SK-N-SH treated with all-trans-retinoic acid at 6 μM for 48 hours (cell line): ENCODE measurements at regions not wholly inside any gene's neighbourhood (a gene's known extent, or its start where the extent isn't known, plus 50 kb on each side); places are given as distances from the start of the nearest gene placed in this dataset.

Experiments used
- ATAC-seq: fragments of 200-7000 bp; cut with Tn5 transposase; 3 replicates; pipeline ENCODE4 v1.9.1; 2020; ENCODE audit warnings: mild to moderate bottlenecking, moderate library complexity
- ARNTL ChIP-seq: fragments of 450-650 bp; formaldehyde crosslinking; IDR thresholded peaks from 2 replicates; pipeline ENCODE4 v1.5.0; 2020; ENCODE audit warnings: low read depth, mild to moderate bottlenecking, moderate library complexity, borderline replicate concordance
- BACH2 ChIP-seq: fragments of 250-450 bp; sonication (Bioruptor Pico); IDR thresholded peaks from 2 replicates; pipeline ENCODE4 v1.9.0; 2021; ENCODE audit warnings: mild to moderate bottlenecking, borderline replicate concordance
- CSDC2 ChIP-seq: fragments of 250-450 bp; sonication (Bioruptor Pico); IDR thresholded peaks from 2 replicates; pipeline ENCODE4 v1.5.0; 2020; ENCODE audit warnings: mild to moderate bottlenecking, moderate library complexity
- ESRRG ChIP-seq: fragments of 250-450 bp; sonication (Bioruptor Pico); IDR thresholded peaks from 2 replicates; pipeline ENCODE4 v1.6.1; 2021; ENCODE audit warnings: mild to moderate bottlenecking
- GLIS3 ChIP-seq: fragments of 250-450 bp; sonication (Bioruptor Pico); IDR thresholded peaks from 2 replicates; pipeline ENCODE4 v1.5.0; 2020; ENCODE audit warnings: mild to moderate bottlenecking, moderate library complexity
- ISL1 ChIP-seq: fragments of 250-450 bp; sonication (Bioruptor Pico); IDR thresholded peaks from 2 replicates; pipeline ENCODE4 v2.1.2; 2022; ENCODE audit warnings: mild to moderate bottlenecking, moderate library complexity
- OSR1 ChIP-seq: fragments of 250-450 bp; sonication (Bioruptor Pico); IDR thresholded peaks from 2 replicates; pipeline ENCODE4 v1.8.0; 2022; ENCODE audit warnings: moderate library complexity, mild to moderate bottlenecking, inconsistent platforms
- PPARA ChIP-seq: fragments of 250-450 bp; sonication (Bioruptor Pico); IDR thresholded peaks from 2 replicates; pipeline ENCODE4 v1.5.0; 2020; ENCODE audit warnings: mild to moderate bottlenecking, borderline replicate concordance
- RARB ChIP-seq: fragments of 250-450 bp; sonication (Bioruptor Pico); IDR thresholded peaks from 2 replicates; pipeline ENCODE4 v1.8.0; 2021; ENCODE audit warnings: mild to moderate bottlenecking, moderate library complexity
- SNAI2 ChIP-seq: fragments of 250-450 bp; sonication (Bioruptor Pico); IDR thresholded peaks from 2 replicates; pipeline ENCODE4 v1.5.0; 2020; ENCODE audit warnings: mild to moderate bottlenecking, moderate library complexity
- TCF4 ChIP-seq: fragments of 250-450 bp; sonication (Bioruptor Pico); IDR thresholded peaks from 2 replicates; pipeline ENCODE4 v1.8.0; 2021; ENCODE audit warnings: mild to moderate bottlenecking, moderate library complexity, borderline replicate concordance
- TOX ChIP-seq: fragments of 250-450 bp; sonication (Bioruptor Pico); IDR thresholded peaks from 2 replicates; pipeline ENCODE4 v1.8.0; 2021; ENCODE audit warnings: mild to moderate bottlenecking, moderate library complexity, borderline replicate concordance
- ZC3H10 ChIP-seq: fragments of 250-450 bp; sonication (Bioruptor Pico); IDR thresholded peaks from 2 replicates; pipeline ENCODE4 v1.5.1; 2021; ENCODE audit warnings: mild to moderate bottlenecking, moderate library complexity
- ZFP3 ChIP-seq: fragments of 250-450 bp; sonication (Bioruptor Pico); IDR thresholded peaks from 2 replicates; pipeline ENCODE4 v1.5.0; 2020; ENCODE audit warnings: mild to moderate bottlenecking, moderate library complexity
- ZFP30 ChIP-seq: fragments of 450-650 bp; formaldehyde crosslinking; IDR thresholded peaks from 2 replicates; pipeline ENCODE4 v1.5.0; 2022; ENCODE audit warnings: mild to moderate bottlenecking, moderate library complexity
- ZNF565 ChIP-seq: fragments of 450-650 bp; formaldehyde crosslinking; conservative IDR thresholded peaks from 2 replicates; pipeline ENCODE4 v1.5.0; 2020; ENCODE audit warnings: low read depth, mild to moderate bottlenecking, moderate library complexity
- ZNF70 ChIP-seq: fragments of 450-650 bp; formaldehyde crosslinking; IDR thresholded peaks from 2 replicates; pipeline ENCODE4 v1.5.0; 2020; ENCODE audit warnings: mild to moderate bottlenecking, moderate library complexity
- ZNF8 ChIP-seq: fragments of 450-650 bp; formaldehyde crosslinking; IDR thresholded peaks from 2 replicates; pipeline ENCODE4 v1.5.0; 2020; ENCODE audit warnings: mild to moderate bottlenecking, moderate library complexity
- TF ChIP-seq, protein P1 (sequence below): fragments of 250-450 bp; sonication (Bioruptor Pico); IDR thresholded peaks from 2 replicates; pipeline ENCODE4 v1.5.0; 2020; ENCODE audit warnings: mild to moderate bottlenecking, moderate library complexity
- TF ChIP-seq, protein P2 (sequence below): fragments of 250-450 bp; sonication (Bioruptor Pico); IDR thresholded peaks from 2 replicates; pipeline ENCODE4 v1.5.1; 2021; ENCODE audit warnings: mild to moderate bottlenecking, moderate library complexity
- TF ChIP-seq, protein P3 (sequence below): fragments of 250-450 bp; sonication (Bioruptor Pico); IDR thresholded peaks from 2 replicates; pipeline ENCODE4 v1.8.0; 2021; ENCODE audit warnings: low read depth, mild to moderate bottlenecking, moderate library complexity, borderline replicate concordance
- TF ChIP-seq, protein P4 (sequence below): fragments of 250-450 bp; sonication (Bioruptor Pico); IDR thresholded peaks from 2 replicates; pipeline ENCODE4 v1.5.1; 2020; ENCODE audit warnings: low read depth, mild to moderate bottlenecking, moderate library complexity
- TF ChIP-seq, protein P5 (sequence below): fragments of 250-450 bp; sonication (Bioruptor Pico); IDR thresholded peaks from 2 replicates; pipeline ENCODE4 v1.8.0; 2020; ENCODE audit warnings: mild to moderate bottlenecking, moderate library complexity, borderline replicate concordance

DNA sequence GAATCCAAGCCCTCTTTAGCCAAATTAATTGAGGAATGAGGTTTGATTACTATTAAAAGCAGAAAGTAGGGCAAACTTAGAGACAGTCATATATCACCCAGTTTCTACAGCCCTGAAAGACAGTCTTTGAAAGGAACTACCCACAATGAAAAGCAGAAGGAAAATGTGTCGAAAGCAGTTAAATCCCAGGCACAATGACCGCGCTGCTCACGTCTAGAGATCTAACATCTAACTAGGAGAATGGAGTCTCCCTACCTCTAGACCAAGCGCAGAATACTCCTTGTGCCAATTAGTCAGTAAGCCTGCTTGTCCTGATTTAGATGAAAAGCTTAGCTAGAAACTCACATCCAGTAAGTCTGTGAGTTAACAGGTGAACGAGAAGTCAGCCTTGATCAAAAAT, 350.0 kb downstream of the FGFR2 start:
- ATAC-seq: no peak
- TF ChIP-seq TCF4 (CRISPR knock-in tag) (no peak), ESRRG (CRISPR knock-in tag) (no peak), RARB (CRISPR knock-in tag) (no peak), ARNTL (no peak), ZNF565 (CRISPR knock-in tag) (no peak), SNAI2 (CRISPR knock-in tag) (no peak), ZC3H10 (CRISPR knock-in tag) (no peak), ZNF8 (CRISPR knock-in tag) (no peak), GLIS3 (CRISPR knock-in tag) (no peak), CSDC2 (CRISPR knock-in tag) (no peak), ISL1 (CRISPR knock-in tag) (no peak), PPARA (no peak), ZFP30 (no peak), ZFP3 (CRISPR knock-in tag) (no peak), TOX (CRISPR knock-in tag) (no peak), OSR1 (CRISPR knock-in tag) (no peak), BACH2 (CRISPR knock-in tag) (no peak)
- TF ChIP-seq, protein P1, sequence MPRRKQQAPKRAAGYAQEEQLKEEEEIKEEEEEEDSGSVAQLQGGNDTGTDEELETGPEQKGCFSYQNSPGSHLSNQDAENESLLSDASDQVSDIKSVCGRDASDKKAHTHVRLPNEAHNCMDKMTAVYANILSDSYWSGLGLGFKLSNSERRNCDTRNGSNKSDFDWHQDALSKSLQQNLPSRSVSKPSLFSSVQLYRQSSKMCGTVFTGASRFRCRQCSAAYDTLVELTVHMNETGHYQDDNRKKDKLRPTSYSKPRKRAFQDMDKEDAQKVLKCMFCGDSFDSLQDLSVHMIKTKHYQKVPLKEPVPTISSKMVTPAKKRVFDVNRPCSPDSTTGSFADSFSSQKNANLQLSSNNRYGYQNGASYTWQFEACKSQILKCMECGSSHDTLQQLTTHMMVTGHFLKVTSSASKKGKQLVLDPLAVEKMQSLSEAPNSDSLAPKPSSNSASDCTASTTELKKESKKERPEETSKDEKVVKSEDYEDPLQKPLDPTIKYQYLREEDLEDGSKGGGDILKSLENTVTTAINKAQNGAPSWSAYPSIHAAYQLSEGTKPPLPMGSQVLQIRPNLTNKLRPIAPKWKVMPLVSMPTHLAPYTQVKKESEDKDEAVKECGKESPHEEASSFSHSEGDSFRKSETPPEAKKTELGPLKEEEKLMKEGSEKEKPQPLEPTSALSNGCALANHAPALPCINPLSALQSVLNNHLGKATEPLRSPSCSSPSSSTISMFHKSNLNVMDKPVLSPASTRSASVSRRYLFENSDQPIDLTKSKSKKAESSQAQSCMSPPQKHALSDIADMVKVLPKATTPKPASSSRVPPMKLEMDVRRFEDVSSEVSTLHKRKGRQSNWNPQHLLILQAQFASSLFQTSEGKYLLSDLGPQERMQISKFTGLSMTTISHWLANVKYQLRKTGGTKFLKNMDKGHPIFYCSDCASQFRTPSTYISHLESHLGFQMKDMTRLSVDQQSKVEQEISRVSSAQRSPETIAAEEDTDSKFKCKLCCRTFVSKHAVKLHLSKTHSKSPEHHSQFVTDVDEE (CRISPR knock-in tag): no peak
- TF ChIP-seq, protein P2, sequence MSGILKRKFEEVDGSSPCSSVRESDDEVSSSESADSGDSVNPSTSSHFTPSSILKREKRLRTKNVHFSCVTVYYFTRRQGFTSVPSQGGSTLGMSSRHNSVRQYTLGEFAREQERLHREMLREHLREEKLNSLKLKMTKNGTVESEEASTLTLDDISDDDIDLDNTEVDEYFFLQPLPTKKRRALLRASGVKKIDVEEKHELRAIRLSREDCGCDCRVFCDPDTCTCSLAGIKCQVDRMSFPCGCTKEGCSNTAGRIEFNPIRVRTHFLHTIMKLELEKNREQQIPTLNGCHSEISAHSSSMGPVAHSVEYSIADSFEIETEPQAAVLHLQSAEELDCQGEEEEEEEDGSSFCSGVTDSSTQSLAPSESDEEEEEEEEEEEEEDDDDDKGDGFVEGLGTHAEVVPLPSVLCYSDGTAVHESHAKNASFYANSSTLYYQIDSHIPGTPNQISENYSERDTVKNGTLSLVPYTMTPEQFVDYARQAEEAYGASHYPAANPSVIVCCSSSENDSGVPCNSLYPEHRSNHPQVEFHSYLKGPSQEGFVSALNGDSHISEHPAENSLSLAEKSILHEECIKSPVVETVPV: no peak
- TF ChIP-seq, protein P3, sequence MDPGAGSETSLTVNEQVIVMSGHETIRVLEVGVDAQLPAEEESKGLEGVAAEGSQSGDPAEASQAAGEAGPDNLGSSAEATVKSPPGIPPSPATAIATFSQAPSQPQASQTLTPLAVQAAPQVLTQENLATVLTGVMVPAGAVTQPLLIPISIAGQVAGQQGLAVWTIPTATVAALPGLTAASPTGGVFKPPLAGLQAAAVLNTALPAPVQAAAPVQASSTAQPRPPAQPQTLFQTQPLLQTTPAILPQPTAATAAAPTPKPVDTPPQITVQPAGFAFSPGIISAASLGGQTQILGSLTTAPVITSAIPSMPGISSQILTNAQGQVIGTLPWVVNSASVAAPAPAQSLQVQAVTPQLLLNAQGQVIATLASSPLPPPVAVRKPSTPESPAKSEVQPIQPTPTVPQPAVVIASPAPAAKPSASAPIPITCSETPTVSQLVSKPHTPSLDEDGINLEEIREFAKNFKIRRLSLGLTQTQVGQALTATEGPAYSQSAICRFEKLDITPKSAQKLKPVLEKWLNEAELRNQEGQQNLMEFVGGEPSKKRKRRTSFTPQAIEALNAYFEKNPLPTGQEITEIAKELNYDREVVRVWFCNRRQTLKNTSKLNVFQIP (CRISPR knock-in tag): no peak

DNA sequence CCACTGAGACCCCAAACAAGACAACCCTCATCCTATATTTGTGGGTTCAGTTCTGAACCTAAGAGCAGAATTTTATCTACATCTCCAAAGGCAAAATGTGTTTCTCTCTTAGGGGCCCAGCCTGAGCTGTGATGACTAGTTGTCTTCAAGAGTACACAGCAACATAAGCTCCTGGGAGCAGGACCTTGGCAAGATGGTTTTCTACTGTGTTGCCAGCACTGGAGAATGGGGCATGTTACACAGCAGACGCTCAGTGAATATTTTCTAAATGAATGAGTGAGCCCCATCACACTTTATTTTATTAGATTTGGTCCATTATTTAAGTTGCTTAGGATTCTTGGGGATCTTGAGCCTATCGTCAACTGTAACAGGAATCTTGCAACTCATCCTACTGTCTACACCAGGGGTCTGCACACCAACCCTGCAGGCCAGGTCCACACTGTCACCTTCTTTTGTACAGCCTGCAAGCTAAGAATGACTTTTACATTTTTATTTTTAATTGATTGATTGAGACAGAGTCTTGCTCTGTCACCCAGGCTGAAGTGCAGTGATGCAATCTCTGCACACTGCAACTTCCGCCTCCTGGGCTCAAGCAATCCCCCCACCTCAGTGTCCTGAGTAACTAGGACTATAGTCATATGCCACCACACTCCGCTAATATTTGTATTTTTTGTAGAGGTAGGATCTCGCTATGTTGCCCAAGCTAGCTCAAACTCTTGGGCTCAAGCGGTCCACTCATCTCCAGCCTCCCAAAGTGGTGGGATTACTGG, 347.1 kb downstream of the FGFR2 start:
- no peak for ATAC-seq
- TF ChIP-seq SNAI2 (CRISPR knock-in tag) (no peak), ARNTL (no peak), PPARA (no peak), CSDC2 (CRISPR knock-in tag) (no peak), GLIS3 (CRISPR knock-in tag) (no peak), ZNF8 (CRISPR knock-in tag) (no peak), OSR1 (CRISPR knock-in tag) (no peak), ZNF565 (CRISPR knock-in tag) (no peak), ISL1 (CRISPR knock-in tag) (no peak), ZNF70 (CRISPR knock-in tag) (no peak), ESRRG (CRISPR knock-in tag) (no peak), TOX (CRISPR knock-in tag) (no peak), BACH2 (CRISPR knock-in tag) (no peak), ZFP30 (no peak), TCF4 (CRISPR knock-in tag) (no peak)
- TF ChIP-seq, protein P4, sequence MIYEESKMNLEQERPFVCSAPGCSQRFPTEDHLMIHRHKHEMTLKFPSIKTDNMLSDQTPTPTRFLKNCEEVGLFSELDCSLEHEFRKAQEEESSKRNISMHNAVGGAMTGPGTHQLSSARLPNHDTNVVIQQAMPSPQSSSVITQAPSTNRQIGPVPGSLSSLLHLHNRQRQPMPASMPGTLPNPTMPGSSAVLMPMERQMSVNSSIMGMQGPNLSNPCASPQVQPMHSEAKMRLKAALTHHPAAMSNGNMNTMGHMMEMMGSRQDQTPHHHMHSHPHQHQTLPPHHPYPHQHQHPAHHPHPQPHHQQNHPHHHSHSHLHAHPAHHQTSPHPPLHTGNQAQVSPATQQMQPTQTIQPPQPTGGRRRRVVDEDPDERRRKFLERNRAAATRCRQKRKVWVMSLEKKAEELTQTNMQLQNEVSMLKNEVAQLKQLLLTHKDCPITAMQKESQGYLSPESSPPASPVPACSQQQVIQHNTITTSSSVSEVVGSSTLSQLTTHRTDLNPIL (CRISPR knock-in tag): no peak
- TF ChIP-seq, protein P1 (CRISPR knock-in tag): no peak
- TF ChIP-seq, protein P5, sequence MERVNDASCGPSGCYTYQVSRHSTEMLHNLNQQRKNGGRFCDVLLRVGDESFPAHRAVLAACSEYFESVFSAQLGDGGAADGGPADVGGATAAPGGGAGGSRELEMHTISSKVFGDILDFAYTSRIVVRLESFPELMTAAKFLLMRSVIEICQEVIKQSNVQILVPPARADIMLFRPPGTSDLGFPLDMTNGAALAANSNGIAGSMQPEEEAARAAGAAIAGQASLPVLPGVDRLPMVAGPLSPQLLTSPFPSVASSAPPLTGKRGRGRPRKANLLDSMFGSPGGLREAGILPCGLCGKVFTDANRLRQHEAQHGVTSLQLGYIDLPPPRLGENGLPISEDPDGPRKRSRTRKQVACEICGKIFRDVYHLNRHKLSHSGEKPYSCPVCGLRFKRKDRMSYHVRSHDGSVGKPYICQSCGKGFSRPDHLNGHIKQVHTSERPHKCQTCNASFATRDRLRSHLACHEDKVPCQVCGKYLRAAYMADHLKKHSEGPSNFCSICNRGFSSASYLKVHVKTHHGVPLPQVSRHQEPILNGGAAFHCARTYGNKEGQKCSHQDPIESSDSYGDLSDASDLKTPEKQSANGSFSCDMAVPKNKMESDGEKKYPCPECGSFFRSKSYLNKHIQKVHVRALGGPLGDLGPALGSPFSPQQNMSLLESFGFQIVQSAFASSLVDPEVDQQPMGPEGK (CRISPR knock-in tag): no peak
